GM12873 (cell line): ENCODE measurements at regions not wholly inside any gene's neighbourhood (a gene's known extent, or its start where the extent isn't known, plus 50 kb on each side); places are given as distances from the start of the nearest gene placed in this dataset.

Experiments used
- CTCF ChIP-seq: IDR thresholded peaks from 2 replicates; pipeline ENCODE4 v1.5.1; 2012; ENCODE audit warnings: low read depth, mild to moderate bottlenecking, moderate library complexity, low read length, control low read depth; ENCODE audit not compliant: insufficient read depth; ENCODE audit errors: missing control alignments

DNA sequence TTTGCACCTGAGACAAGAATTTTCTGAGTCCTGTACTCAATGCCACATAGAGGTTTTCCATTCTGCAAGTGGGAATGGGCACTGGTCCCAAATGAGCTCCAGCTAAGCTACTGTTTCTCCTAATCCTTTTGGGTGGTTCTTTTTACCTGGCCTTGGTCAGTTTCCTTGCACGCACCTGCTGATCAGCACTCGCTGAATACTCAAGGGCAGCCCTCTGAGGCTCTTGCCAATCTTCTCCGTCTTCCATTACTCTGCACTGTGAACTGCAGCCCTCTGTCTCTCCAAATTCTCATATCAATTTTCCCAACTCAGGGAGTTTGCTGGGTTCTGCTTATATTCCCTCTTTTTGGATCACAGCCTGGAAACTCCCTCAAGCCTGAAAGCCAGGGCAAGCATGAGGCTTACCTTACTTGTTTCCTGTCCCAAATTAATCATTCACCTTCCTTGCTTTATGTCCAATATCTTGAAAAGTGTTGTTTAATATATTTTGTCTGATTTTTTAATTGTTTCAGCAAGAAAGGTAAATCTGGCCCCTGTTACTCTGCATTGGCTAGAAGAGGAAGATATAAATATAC is 138.0 kb upstream of the TBX18 start:
- no peak for TF ChIP-seq CTCF

- TF ChIP-seq CTCF = no peak
These were observed 133.7 kb upstream of the TBX18 start for GRCh38 chr6:84897988-84898594.

DNA sequence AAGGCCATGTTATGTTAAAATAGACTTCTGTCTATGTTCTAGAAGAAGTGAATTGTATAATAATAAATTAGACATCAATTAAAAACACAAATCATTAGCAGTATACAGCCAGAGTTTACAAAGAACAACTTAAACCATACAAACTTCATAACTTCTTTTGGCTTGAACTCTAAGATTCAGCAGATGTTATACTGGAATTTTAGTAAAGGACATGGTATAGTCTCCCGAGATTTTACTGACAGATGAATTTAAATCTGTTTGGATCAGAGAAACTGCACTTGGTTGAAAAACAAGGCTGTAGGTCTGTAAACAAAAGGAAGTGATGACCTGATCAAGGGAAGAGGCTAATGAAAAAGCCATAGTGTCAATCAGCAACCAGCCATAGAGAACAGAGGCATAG is 132.6 kb upstream of the TBX18 start:
- TF ChIP-seq CTCF = no peak

DNA sequence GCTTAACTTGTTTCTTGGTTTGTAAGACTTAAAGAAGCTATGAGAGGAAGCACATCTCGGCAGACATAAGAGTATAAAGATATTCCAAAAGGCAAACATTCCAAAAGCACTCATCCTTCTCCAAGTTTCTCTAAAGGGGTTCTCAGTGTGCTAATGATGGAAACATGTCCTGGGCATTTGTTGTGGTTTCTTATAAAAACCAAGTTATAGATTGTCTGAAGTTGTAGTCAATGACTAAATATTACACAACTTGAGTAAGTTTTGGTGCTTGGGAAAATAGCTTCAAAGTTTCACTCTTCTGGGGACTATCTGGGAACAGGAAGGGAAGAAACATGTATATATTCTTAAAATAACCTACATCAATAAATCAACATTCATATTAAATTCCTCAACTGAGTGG is 128.3 kb upstream of the TBX18 start:
- no peak for TF ChIP-seq CTCF

DNA sequence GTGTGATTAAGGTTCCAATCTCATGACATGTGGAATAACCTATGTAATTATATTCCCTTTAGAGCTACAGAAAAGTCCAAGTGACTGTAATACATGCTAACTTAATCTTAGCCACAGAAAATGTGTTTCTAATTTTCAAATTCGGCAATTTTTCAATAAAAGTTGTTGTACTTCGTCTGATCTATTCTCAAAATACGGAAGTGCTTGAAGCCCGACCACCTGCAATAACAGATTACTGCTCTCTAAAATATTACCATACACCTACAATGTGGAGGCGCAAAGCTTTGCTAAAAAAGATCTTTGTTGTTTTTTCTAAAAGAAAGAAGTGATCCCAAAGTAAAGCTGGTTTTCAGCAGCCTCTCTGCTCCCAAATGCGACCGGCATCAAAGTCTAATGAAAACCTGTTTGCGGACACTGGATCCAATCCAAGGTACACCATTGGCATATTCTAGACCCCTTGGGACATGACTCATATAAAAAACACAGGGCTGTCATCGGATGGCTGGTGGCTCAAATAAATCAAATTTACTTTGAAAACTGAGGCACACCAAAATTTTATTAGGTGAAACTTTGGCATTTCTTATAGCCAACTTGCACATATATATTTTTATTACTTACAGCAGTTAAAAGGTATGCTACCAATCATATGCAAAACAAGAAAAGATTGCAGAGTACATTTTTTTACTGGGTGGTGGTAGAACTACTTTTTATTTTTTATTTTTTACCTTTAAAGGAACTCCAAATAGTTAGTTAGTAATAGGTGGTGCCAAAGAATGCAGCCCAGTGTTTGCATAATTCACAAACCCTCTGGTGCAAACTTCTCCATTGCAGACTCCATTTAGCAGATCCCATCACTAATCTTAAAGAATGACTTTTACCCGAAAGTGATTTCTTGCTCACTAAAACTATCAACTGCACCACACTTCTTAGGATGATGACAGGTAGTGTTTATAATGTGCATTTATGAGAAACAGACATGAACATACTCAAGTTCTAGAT is 118.7 kb upstream of the TBX18 start:
- TF ChIP-seq CTCF = no peak

DNA sequence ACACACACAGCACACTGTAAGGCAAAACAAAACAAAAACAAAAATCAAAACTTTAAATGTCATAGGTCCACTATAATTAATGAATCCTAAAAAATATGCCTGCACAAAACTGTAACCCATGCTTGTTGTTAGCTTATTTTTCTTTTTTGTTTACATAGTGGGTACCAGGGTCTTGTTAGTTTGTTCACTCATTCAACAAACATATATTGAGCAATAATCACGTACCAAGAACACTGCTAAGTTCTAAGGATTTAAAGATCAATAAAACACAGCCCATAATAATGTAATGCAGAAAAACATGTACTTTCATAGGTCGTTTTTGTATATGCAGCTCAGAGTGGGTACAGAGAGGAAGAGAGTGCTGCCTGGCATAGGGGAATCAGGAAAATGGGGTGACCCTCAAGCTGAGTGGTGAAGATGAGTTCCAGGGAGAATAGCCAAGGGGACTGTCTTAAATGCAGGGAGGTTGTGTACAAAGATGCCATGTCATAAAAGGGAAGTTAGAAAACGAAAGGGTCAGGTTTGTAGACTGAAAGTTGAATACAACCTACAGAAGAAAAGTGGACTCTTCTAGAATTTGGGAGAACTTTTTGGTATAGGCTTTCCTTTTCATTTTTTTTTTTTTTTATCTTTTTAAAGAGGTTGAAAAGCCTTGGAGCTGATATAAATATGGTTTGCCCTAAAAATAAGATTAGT is 113.3 kb upstream of the TBX18 start:
- TF ChIP-seq CTCF = no peak
